Kidney (tissue), 13 donors: ENCODE measurements at regions not wholly inside any gene's neighbourhood (a gene's known extent, or its start where the extent isn't known, plus 50 kb on each side); places are given as distances from the start of the nearest gene placed in this dataset.
A peak's percentile ranks its signal among the peaks of the same experiment; 100 is the strongest.

Source experiments
- DNase-seq, 5 donors: peaks; one replicate each; pipeline ENCODE4 v3.0.0-alpha.2; 2013 to 2020
- FAIRE-seq: peaks from 2 replicates; lab custom pipeline; 2012; peaks lifted over from hg19 to GRCh38; lab: Jason Lieb, UNC
- H3K27ac ChIP-seq, 2 donors: one replicate each; pipeline ENCODE4 v1.7.0; 2013; ENCODE audit warnings: low read depth in 2 of 2, low read length in 2 of 2, inconsistent platforms in 1 of 2
- H3K27me3 ChIP-seq: one replicate; pipeline ENCODE4 v1.7.1; 2013; ENCODE audit warnings: low read length, inconsistent platforms; ENCODE audit not compliant: control insufficient read depth, insufficient read depth
- H3K36me3 ChIP-seq, 3 donors: one replicate each; pipeline versions ENCODE4 v1.7.0 to v1.7.1; 2013; ENCODE audit warnings: low read length in 3 of 3, control low read depth in 1 of 3, inconsistent platforms in 1 of 3; ENCODE audit not compliant: insufficient read depth in 3 of 3, control insufficient read depth in 2 of 3
- H3K4me1 ChIP-seq, 3 donors: one replicate each; pipeline versions ENCODE4 v1.7.0 to v1.7.1; 2013; ENCODE audit warnings: low read length in 3 of 3, inconsistent platforms in 1 of 3, low read depth in 1 of 3; ENCODE audit not compliant: control insufficient read depth in 2 of 3, insufficient read depth in 2 of 3
- H3K4me3 ChIP-seq, 3 donors: one replicate each; pipeline versions ENCODE4 v1.7.0 to v1.8.1; 2013; ENCODE audit warnings: low read length in 3 of 3, control low read depth in 1 of 3, inconsistent platforms in 1 of 3
- H3K9ac ChIP-seq, 3 donors: one replicate each; pipeline versions ENCODE4 v1.7.0 to v1.7.1; 2013; ENCODE audit warnings: low read length in 3 of 3, control low read depth in 1 of 3, inconsistent platforms in 1 of 3
- H3K9me3 ChIP-seq, 3 donors: one replicate each; pipeline versions ENCODE4 v1.7.0 to v1.7.1; 2013; ENCODE audit warnings: low read length in 3 of 3, control low read depth in 1 of 3, inconsistent platforms in 1 of 3; ENCODE audit not compliant: control insufficient read depth in 2 of 3, insufficient read depth in 1 of 3
- intact Hi-C: fragments of 100-400 bp; cut with DNase I; formaldehyde crosslinking; loops from one replicate; pipeline ENCODE4 v1.11.1; 2022
- TF ChIP-seq, protein P1 (sequence below): IDR thresholded peaks from 3 replicates; pipeline ENCODE4 v1.5.1; 2012; ENCODE audit warnings: mild to moderate bottlenecking, moderate library complexity, borderline replicate concordance; ENCODE audit not compliant: insufficient read depth; ENCODE audit errors: extremely low read depth
- donor health status: control.
- donor health status: control.
- donor health status: control.
- donor health status: control.
- donor health status: control.
- donor health status: DM: yes; HTN: yes; CAD: no.
- donor health status: Normal renal cell carcinoma (clear cell type).

DNA sequence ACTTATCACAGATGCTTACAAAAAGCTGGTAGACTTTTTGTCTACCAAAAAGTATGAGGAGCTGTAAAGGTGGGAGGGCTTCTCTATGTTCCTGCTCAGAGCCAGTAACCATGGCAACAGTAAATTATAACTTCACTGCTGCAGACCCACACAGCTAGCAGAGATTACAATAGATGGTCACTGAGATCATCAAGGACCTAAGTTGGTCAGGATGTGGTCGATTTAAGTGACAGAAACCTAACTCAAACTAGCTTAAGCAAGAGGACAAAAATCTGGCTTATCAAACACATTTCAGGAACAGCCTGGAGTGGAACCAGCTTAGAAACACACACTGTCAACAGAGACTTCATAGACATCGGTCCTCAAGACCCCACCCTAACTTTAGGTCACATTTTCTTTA, 113.4 kb upstream of the ATP1A1 start:
- no peaks in the 10 kb centered on the region for H3K9me3 ChIP-seq
- no peaks in the 10 kb centered on the region for H3K36me3 ChIP-seq
- H3K27ac ChIP-seq: no peak overlapping the region
- FAIRE-seq (no peak), DNase-seq (peak in 1 of 5 donors; percentile 37)
- no peak overlapping the region for H3K4me3 ChIP-seq
- H3K27me3 ChIP-seq: no peaks in the 10 kb centered on the region
- TF ChIP-seq, protein P1, sequence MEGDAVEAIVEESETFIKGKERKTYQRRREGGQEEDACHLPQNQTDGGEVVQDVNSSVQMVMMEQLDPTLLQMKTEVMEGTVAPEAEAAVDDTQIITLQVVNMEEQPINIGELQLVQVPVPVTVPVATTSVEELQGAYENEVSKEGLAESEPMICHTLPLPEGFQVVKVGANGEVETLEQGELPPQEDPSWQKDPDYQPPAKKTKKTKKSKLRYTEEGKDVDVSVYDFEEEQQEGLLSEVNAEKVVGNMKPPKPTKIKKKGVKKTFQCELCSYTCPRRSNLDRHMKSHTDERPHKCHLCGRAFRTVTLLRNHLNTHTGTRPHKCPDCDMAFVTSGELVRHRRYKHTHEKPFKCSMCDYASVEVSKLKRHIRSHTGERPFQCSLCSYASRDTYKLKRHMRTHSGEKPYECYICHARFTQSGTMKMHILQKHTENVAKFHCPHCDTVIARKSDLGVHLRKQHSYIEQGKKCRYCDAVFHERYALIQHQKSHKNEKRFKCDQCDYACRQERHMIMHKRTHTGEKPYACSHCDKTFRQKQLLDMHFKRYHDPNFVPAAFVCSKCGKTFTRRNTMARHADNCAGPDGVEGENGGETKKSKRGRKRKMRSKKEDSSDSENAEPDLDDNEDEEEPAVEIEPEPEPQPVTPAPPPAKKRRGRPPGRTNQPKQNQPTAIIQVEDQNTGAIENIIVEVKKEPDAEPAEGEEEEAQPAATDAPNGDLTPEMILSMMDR: no peak
- H3K4me1 ChIP-seq: peaks cover 0 to 11% (median 0%) of the 10 kb centered on the region in 3 donors
- intact Hi-C loops: no loop called here
- no peak overlapping the region for H3K9ac ChIP-seq

DNA sequence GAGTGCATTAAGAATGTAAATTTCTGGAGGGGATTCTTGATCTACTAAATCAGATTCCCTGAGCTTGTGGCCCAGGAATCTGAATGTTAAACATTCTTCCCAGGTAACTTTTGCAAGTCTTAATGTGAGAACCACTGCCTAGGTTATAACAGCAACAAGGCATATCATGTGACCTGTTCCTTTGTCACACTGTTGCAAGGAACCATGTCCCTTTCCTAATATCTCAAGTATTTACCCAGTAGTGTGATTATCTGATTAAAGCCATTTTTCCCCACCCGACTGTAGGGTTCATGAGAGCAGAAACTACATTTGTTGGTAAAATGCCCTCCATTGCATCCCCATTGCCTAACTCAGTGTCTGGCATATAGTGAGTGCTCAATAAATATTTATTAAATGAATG, 112.9 kb upstream of the ATP1A1 start:
- no peaks in the 10 kb centered on the region for H3K9me3 ChIP-seq
- FAIRE-seq: no peak
- DNase-seq: no peak
- H3K27me3 ChIP-seq: no peaks in the 10 kb centered on the region
- H3K9ac ChIP-seq: no peak overlapping the region
- peaks cover 0 to 9% (median 0%) of the 10 kb centered on the region in 3 donors for H3K4me1 ChIP-seq
- no peak overlapping the region for H3K4me3 ChIP-seq
- intact Hi-C loops: no loop called here
- H3K27ac ChIP-seq: no peak overlapping the region
- TF ChIP-seq, protein P1: no peak
- H3K36me3 ChIP-seq: no peaks in the 10 kb centered on the region

DNA sequence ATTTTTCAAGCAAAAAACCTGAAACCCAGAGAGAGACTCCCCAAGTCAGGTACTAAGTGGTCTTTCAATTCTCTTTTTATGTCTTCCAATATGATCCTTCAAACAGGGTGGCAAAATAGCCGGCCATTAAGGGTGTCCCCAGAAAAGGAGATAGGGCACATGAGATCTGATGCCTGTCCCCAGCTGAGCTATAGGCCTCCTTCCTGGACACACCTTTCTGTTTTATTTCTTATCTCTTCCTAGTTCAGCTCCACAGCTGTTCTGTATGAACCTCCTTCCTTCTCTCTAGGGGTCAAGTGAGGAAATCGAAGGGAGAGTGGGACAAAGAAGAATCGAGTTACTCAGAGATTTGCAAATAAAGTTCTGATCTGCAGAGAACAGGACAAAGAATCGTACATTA, 112.4 kb upstream of the ATP1A1 start:
- Histone ChIP-seq H3K27ac (no peak overlapping the region), H3K9me3 (no peaks in the 10 kb centered on the region), H3K36me3 (no peaks in the 10 kb centered on the region), H3K4me3 (no peak overlapping the region), H3K27me3 (no peaks in the 10 kb centered on the region), H3K9ac (no peak overlapping the region), H3K4me1 (peaks cover 0 to 6% (median 0%) of the 10 kb centered on the region in 3 donors)
- TF ChIP-seq, protein P1: no peak
- no peak for FAIRE-seq
- no peak for DNase-seq
- intact Hi-C loops: no loop called here

DNA sequence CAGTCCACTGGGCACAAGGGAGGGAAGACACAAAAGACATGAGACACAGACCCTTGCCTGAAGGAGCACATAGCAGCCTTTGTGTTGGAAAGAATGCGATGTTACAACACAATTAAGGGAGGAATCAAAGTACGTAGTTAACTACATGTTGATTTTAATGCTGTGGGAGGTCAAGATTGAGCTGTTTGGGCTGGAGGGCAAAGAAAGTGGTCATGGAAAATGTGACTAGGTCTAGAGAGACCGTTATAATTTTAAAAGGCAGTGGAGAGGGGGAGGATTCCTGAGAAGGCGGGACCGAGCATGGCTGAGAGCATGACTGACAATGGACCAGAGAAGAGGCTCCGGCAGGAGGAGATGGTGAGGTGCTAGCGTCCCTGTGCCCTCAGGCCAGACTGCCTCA, 111.8 kb upstream of the ATP1A1 start:
- Histone ChIP-seq H3K36me3 (no peaks in the 10 kb centered on the region), H3K4me3 (no peak overlapping the region), H3K4me1 (peaks cover 0 to 2% (median 0%) of the 10 kb centered on the region in 3 donors), H3K27me3 (no peaks in the 10 kb centered on the region), H3K9me3 (no peaks in the 10 kb centered on the region), H3K27ac (no peak overlapping the region), H3K9ac (no peak overlapping the region)
- DNase-seq (peak in 1 of 5 donors; percentile 43), FAIRE-seq (no peak)
- intact Hi-C loops: no loop called here
- TF ChIP-seq, protein P1: no peak
